Right ventricle myocardium inferior (tissue), 1 donor: ENCODE measurements at regions not wholly inside any gene's neighbourhood (a gene's known extent, or its start where the extent isn't known, plus 50 kb on each side); places are given as distances from the start of the nearest gene placed in this dataset.
"Not testable (repeated sequence)": the region's sequence is repeated elsewhere in the genome, so short reads cannot be mapped to it uniquely, and the experiment has no call there.

Source experiments
- ATAC-seq: fragments of 200-7000 bp; cut with Tn5 transposase; one replicate; pipeline ENCODE4 v1.9.1; 2020; ENCODE audit warnings: mild to moderate bottlenecking, moderate library complexity
- DNase-seq: peaks from one replicate; pipeline ENCODE4 v3.0.0; 2021; ENCODE audit errors: missing footprints
- intact Hi-C: fragments of 100-400 bp; cut with DNase I; formaldehyde crosslinking; loops from one replicate; pipeline ENCODE4 v1.11.0; 2022
- donor health status: DM: no; HTN: yes; CAD: no; lungs with severe emphysema.

DNA sequence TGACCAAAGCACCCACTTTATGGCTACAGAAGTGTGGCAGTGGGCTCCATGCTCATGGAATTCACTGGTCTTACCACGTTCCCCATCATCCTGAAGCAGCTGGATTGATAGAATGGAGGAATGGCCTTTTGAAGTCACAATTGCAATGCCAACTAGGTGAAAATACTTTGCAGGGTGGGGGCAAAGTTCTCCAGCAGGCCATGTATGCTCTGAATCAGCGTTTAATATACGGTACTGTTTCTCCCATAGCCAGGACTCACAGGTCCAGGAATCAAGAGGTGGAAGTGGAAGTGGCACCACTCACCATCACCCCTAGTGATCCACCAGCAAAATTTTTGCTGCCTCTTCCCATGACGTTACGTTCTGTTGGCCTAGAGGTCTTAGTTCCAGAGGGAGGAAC lies 60.5 kb upstream of the GMDS start:
- ATAC-seq = no peak
- DNase-seq = no peak
- intact Hi-C loops = no loop called here

GRCh38 chr6:2302482-2302881 lies 57.1 kb upstream of the GMDS start:
- intact Hi-C loops, ATAC-seq, DNase-seq: not testable (repeated sequence)

- DNase-seq (no peak), ATAC-seq (no peak)
- intact Hi-C loops = no loop called here
Observed at GRCh38 chr6:2296781-2297180, 51.4 kb upstream of the GMDS start.
